B cell (primary cell): ENCODE measurements at regions not wholly inside any gene's neighbourhood (a gene's known extent, or its start where the extent isn't known, plus 50 kb on each side); places are given as distances from the start of the nearest gene placed in this dataset.

Source experiments
- ATAC-seq: fragments of 200-7000 bp; cut with Tn5 transposase; one replicate; pipeline ENCODE4 v1.10.0; 2021; ENCODE audit warnings: low read depth, mild to moderate bottlenecking, moderate number of reproducible peaks, moderate library complexity
- CTCF ChIA-PET: fragments of 350-600 bp; sonication (Branson Sonifier 250); formaldehyde crosslinking; loops from one replicate; lab custom pipeline; 2021; ENCODE audit warnings: antibody characterized with exemption, inconsistent platforms; lab: Charles Lee
- POLR2A ChIA-PET: fragments of 350-600 bp; sonication (Branson Sonifier 250); formaldehyde crosslinking; loops from one replicate; lab custom pipeline; 2021; ENCODE audit warnings: antibody characterized with exemption; lab: Charles Lee
- DNase-seq: peaks from one replicate; pipeline ENCODE4 v3.0.0; 2013
- H2AFZ ChIP-seq: 2 replicates; pipeline ENCODE4 v1.6.1; 2012; ENCODE audit warnings: mild to moderate bottlenecking, low read depth, low read length; ENCODE audit not compliant: insufficient read depth, poor library complexity, severe bottlenecking
- H3K27ac ChIP-seq, 2 donors: 1 replicate in 1 of 2; 2 replicates in 1 of 2; pipeline ENCODE4 v1.5.1; 2012 to 2013; ENCODE audit warnings: low read length in 2 of 2, mild to moderate bottlenecking in 2 of 2, moderate library complexity in 1 of 2
- H3K27me3 ChIP-seq, 4 experiments: fragments of 200-600 bp in 1 of 4; sonication (generic) in 1 of 4; replicated peaks in 1 of 4; 1 replicate in 2 of 4; 2 replicates in 2 of 4; pipeline versions ENCODE4 v1.6.1 to v1.7.0; 2013 to 2016; ENCODE audit warnings: low read length in 3 of 4, mild to moderate bottlenecking in 2 of 4, mixed read lengths in 1 of 4, moderate library complexity in 1 of 4; ENCODE audit not compliant: insufficient read depth in 4 of 4, control insufficient read depth in 3 of 4; ENCODE audit errors: control extremely low read depth in 1 of 4
- H3K36me3 ChIP-seq, 2 experiments: replicated peaks in 1 of 2; 1 replicate in 1 of 2; 2 replicates in 1 of 2; pipeline versions ENCODE4 v1.6.1 to v1.7.1; 2013; ENCODE audit warnings: low read length in 1 of 2; ENCODE audit not compliant: insufficient read depth in 2 of 2, control insufficient read depth in 1 of 2; ENCODE audit errors: control extremely low read depth in 1 of 2, extremely low read depth in 1 of 2
- H3K4me1 ChIP-seq, 2 donors: fragments of 200-600 bp in 1 of 2; sonication (generic) in 1 of 2; 1 replicate in 1 of 2; 2 replicates in 1 of 2; pipeline versions ENCODE4 v1.5.1 to v1.6.1; 2013 to 2017; ENCODE audit warnings: low read length in 2 of 2; ENCODE audit not compliant: control insufficient read depth in 2 of 2, insufficient read depth in 2 of 2
- H3K4me2 ChIP-seq: replicated peaks from 2 replicates; pipeline ENCODE3; 2012; ENCODE audit warnings: mild to moderate bottlenecking, low read depth, low read length; ENCODE audit not compliant: poor library complexity, severe bottlenecking
- H3K4me3 ChIP-seq, 5 experiments: fragments of 200-600 bp in 1 of 5; sonication (generic) in 1 of 5; 1 replicate in 3 of 5; 2 replicates in 2 of 5; pipeline versions ENCODE4 v1.5.1 to v1.7.0; 2011 to 2016; ENCODE audit warnings: low read length in 4 of 5, mild to moderate bottlenecking in 4 of 5, low read depth in 2 of 5, control low read depth in 1 of 5, moderate library complexity in 1 of 5; ENCODE audit not compliant: insufficient read depth in 1 of 5; ENCODE audit errors: control extremely low read depth in 1 of 5, extremely low read depth in 1 of 5
- H3K79me2 ChIP-seq: fragments of 200-600 bp; sonication (generic); one replicate; pipeline ENCODE4 v1.6.0; 2016; ENCODE audit warnings: low read length; ENCODE audit not compliant: control insufficient read depth, insufficient read depth
- H3K9ac ChIP-seq: fragments of 200-600 bp; sonication (generic); 2 replicates; pipeline ENCODE4 v1.6.1; 2017; ENCODE audit warnings: mild to moderate bottlenecking, low read length, moderate library complexity
- H3K9me3 ChIP-seq, 3 donors: one replicate each; pipeline versions ENCODE4 v1.6.1 to v1.7.1; 2013; ENCODE audit warnings: low read length in 2 of 3; ENCODE audit not compliant: control insufficient read depth in 2 of 3, insufficient read depth in 1 of 3; ENCODE audit errors: control extremely low read depth in 1 of 3
- H4K20me1 ChIP-seq: 2 replicates; pipeline ENCODE4 v1.6.0; 2012; ENCODE audit warnings: mild to moderate bottlenecking, low read length; ENCODE audit not compliant: insufficient read depth, control insufficient read depth, poor library complexity, severe bottlenecking
- H3K27ac Mint-ChIP-seq: one replicate; pipeline ENCODE4 v1.8.0; 2021; ENCODE audit warnings: mixed read lengths
- H3K27me3 Mint-ChIP-seq: one replicate; pipeline ENCODE4 v1.8.0; 2021; ENCODE audit warnings: mixed read lengths
- H3K4me1 Mint-ChIP-seq: one replicate; pipeline ENCODE4 v1.8.0; 2021; ENCODE audit warnings: mixed read lengths
- H3K4me3 Mint-ChIP-seq: one replicate; pipeline ENCODE4 v1.8.0; 2021; ENCODE audit warnings: mixed read lengths
- H3K9me3 Mint-ChIP-seq: one replicate; pipeline ENCODE4 v1.8.0; 2022; ENCODE audit warnings: mixed read lengths; ENCODE audit not compliant: insufficient read depth
- CTCF ChIP-seq: fragments of 200-600 bp; IDR thresholded peaks from one replicate; pipeline ENCODE4 v1.8.0; 2022; ENCODE audit warnings: antibody characterized with exemption, mild to moderate bottlenecking
- EZH2 ChIP-seq: IDR thresholded peaks from 2 replicates; pipeline ENCODE4 v1.6.1; 2012; ENCODE audit warnings: borderline replicate concordance, low read depth, mild to moderate bottlenecking, moderate library complexity, low read length; ENCODE audit not compliant: insufficient read depth, poor library complexity, severe bottlenecking
- WGBS: methylation state at CpG from one replicate; pipeline ENCODE4 v1.1.5; 2013; ENCODE audit warnings: missing lambda C conversion rate; ENCODE audit not compliant: insufficient coverage; 5-methylcytosine and 5-hydroxymethylcytosine counted together
- intact Hi-C: fragments of 100-400 bp; cut with micrococcal nuclease; formaldehyde crosslinking; loops from one replicate; pipeline ENCODE4 v1.10.0; 2022

GRCh38 chr13:99743094-99743493 is 228.5 kb downstream of the ZIC5 start:
- intact Hi-C loops, result no loop called here
- Histone ChIP-seq H2AFZ (no peak overlapping the region), H3K4me3 (no peak overlapping the region), H3K4me2 (no peak overlapping the region), H3K9me3 (no peaks in the 10 kb centered on the region), H3K27ac (no peak overlapping the region), H3K79me2 (no peaks in the 10 kb centered on the region), H3K4me1 (peaks cover 4 to 6% of the 10 kb centered on the region in 2 donors), H3K27me3 (no peaks in the 10 kb centered on the region), H3K9ac (no peak overlapping the region), H3K36me3 (no peaks in the 10 kb centered on the region), H4K20me1 (no peaks in the 10 kb centered on the region)
- Mint-ChIP-seq H3K27me3 (no peaks in the 10 kb centered on the region), H3K9me3 (no peaks in the 10 kb centered on the region), H3K27ac (no peak overlapping the region), H3K4me3 (no peak overlapping the region), H3K4me1 (peaks cover 9% of the 10 kb centered on the region)
- ChIA-PET CTCF (no interaction called here), POLR2A (no interaction called here)
- TF ChIP-seq EZH2 (no peak), CTCF (no peak)
- no peak for ATAC-seq
- DNase-seq, result no peak
- no CpG with 5 or more reads among the region's 4 CpGs for WGBS

DNA sequence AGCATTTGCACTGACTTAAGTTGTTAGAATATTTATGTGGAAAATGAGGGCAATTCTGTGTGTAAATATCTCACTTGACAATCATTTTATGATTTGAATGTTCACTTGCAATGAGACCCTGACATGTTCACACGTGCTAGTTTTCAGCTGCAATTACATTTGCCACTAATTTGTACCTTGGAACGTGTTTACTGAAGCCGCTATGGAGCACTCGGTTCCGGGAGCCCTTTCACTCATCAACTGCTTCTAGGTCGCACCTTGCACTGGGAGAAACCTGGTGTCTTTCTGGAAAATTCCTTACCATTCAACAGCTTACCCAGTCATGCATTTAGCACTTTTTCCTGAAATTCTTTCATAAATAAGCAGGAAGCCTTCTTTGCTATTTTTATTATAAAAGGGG is 229.6 kb downstream of the ZIC5 start:
- Mint-ChIP-seq H3K27me3 (no peaks in the 10 kb centered on the region), H3K4me3 (no peak overlapping the region), H3K4me1 (peaks cover 9% of the 10 kb centered on the region), H3K27ac (no peak overlapping the region), H3K9me3 (no peaks in the 10 kb centered on the region)
- DNase-seq, result no peak
- H3K9me3 ChIP-seq, result no peaks in the 10 kb centered on the region
- no peaks in the 10 kb centered on the region for H3K27me3 ChIP-seq
- no peak overlapping the region for H3K4me2 ChIP-seq
- ChIA-PET CTCF (no interaction called here), POLR2A (no interaction called here)
- TF ChIP-seq CTCF, result no peak
- TF ChIP-seq EZH2, result no peak
- H3K36me3 ChIP-seq, result no peaks in the 10 kb centered on the region
- no peak overlapping the region for H3K27ac ChIP-seq
- intact Hi-C loops, result no loop called here
- H2AFZ ChIP-seq, result no peak overlapping the region
- no peak overlapping the region for H3K4me3 ChIP-seq
- no peaks in the 10 kb centered on the region for H4K20me1 ChIP-seq
- no peaks in the 10 kb centered on the region for H3K79me2 ChIP-seq
- peaks cover 4 to 6% of the 10 kb centered on the region in 2 donors for H3K4me1 ChIP-seq
- ATAC-seq, result no peak
- no peak overlapping the region for H3K9ac ChIP-seq
- WGBS, result 93% methylated on average over 6 of the region's 6 CpGs
